NCI-H2081 treated with DMSO at 0.1 percent for 48 hours (cell line): ENCODE measurements at regions not wholly inside any gene's neighbourhood (a gene's known extent, or its start where the extent isn't known, plus 50 kb on each side); places are given as distances from the start of the nearest gene placed in this dataset.

Source experiments
- DNase-seq: peaks from one replicate; lab custom pipeline; 2025; lab: John Stamatoyannopoulos, UW

GRCh38 chr1:59006289-59006658, 222.4 kb upstream of the JUN start:
- no peak for DNase-seq

- no peak for DNase-seq
These were observed 223.1 kb upstream of the JUN start for GRCh38 chr1:59006932-59007331.

GRCh38 chr1:59007429-59007819, 223.6 kb upstream of the JUN start:
- no peak for DNase-seq

GRCh38 chr1:59007820-59008598, 224.2 kb upstream of the JUN start:
- DNase-seq = no peak

- DNase-seq = no peak
These were observed 224.9 kb upstream of the JUN start for GRCh38 chr1:59008599-59009347.

- DNase-seq = no peak
These were observed 227.8 kb upstream of the JUN start for GRCh38 chr1:59011663-59012062.

GRCh38 chr1:59012378-59012777, 228.5 kb upstream of the JUN start:
- DNase-seq = no peak

- DNase-seq = no peak
These were observed 229.6 kb upstream of the JUN start for GRCh38 chr1:59013276-59013927.

- DNase-seq = no peak
These were observed 230.1 kb upstream of the JUN start for GRCh38 chr1:59013928-59014279.

GRCh38 chr1:59014827-59015226, 231.0 kb upstream of the JUN start:
- DNase-seq = no peak

GRCh38 chr1:59015708-59016107, 231.9 kb upstream of the JUN start:
- no peak for DNase-seq

- DNase-seq = no peak
These were observed 232.5 kb upstream of the JUN start for GRCh38 chr1:59016390-59016789.

GRCh38 chr1:59017501-59018231, 233.8 kb upstream of the JUN start:
- DNase-seq = no peak

- DNase-seq = no peak
These were observed 234.6 kb upstream of the JUN start for GRCh38 chr1:59018446-59018845.

- no peak for DNase-seq
These were observed 235.0 kb upstream of the JUN start for GRCh38 chr1:59018860-59019259.

GRCh38 chr1:59020151-59020997, 236.5 kb upstream of the JUN start:
- DNase-seq = no peak

- no peak for DNase-seq
These were observed 238.4 kb upstream of the JUN start for GRCh38 chr1:59022199-59022598.

GRCh38 chr1:59022799-59023198, 239.0 kb upstream of the JUN start:
- DNase-seq = no peak

GRCh38 chr1:59025201-59025600, 241.4 kb upstream of the JUN start:
- DNase-seq = no peak

GRCh38 chr1:59025898-59026426, 242.1 kb upstream of the JUN start:
- no peak for DNase-seq

- no peak for DNase-seq
These were observed 242.7 kb upstream of the JUN start for GRCh38 chr1:59026472-59026948.
